H1 (cell line): ENCODE measurements at regions not wholly inside any gene's neighbourhood (a gene's known extent, or its start where the extent isn't known, plus 50 kb on each side); places are given as distances from the start of the nearest gene placed in this dataset.

Experiments used
- CTCF ChIA-PET: fragments of 300-600 bp; sonication (Branson Sonifier 250); formaldehyde crosslinking; loops from one replicate; lab custom pipeline; 2021; ENCODE audit not compliant: partially characterized antibody; lab: Charles Lee
- POLR2A ChIA-PET: fragments of 300-600 bp; sonication (Branson Sonifier 250); formaldehyde crosslinking; loops from one replicate; lab custom pipeline; 2021; ENCODE audit warnings: inconsistent platforms; ENCODE audit not compliant: partially characterized antibody; lab: Charles Lee
- DNase-seq, 2 experiments: peaks; one replicate each; pipeline versions ENCODE4 v3.0.0 to v3.0.0-alpha.2; 2010 to 2022; ENCODE audit warnings: low spot score in 2 of 2, low read depth in 1 of 2, mixed read lengths in 1 of 2
- FAIRE-seq: peaks from 2 replicates; lab custom pipeline; 2011; peaks lifted over from hg19 to GRCh38; lab: Jason Lieb, UNC
- H2AFZ ChIP-seq: 2 replicates; pipeline ENCODE4 v1.8.1; 2012; ENCODE audit warnings: low read length, inconsistent platforms
- H2AK5ac ChIP-seq: 2 replicates; pipeline ENCODE4 v1.6.1; 2013; ENCODE audit warnings: low read depth, low read length
- H2BK120ac ChIP-seq: replicated peaks from 2 replicates; pipeline ENCODE3; 2013; ENCODE audit warnings: low read depth, low read length, inconsistent platforms
- H2BK12ac ChIP-seq: 2 replicates; pipeline ENCODE4 v1.6.1; 2013; ENCODE audit warnings: low read depth, low read length
- H2BK15ac ChIP-seq: 2 replicates; pipeline ENCODE4 v1.6.1; 2013; ENCODE audit warnings: low read length
- H2BK20ac ChIP-seq: 2 replicates; pipeline ENCODE4 v1.6.1; 2013; ENCODE audit warnings: low read length
- H2BK5ac ChIP-seq: 2 replicates; pipeline ENCODE4 v1.6.1; 2013; ENCODE audit warnings: low read depth, low read length
- H3K14ac ChIP-seq: 2 replicates; pipeline ENCODE4 v1.6.1; 2013; ENCODE audit warnings: inconsistent platforms; ENCODE audit not compliant: insufficient read length
- H3K18ac ChIP-seq: 2 replicates; pipeline ENCODE4 v1.6.1; 2013; ENCODE audit warnings: low read length; ENCODE audit errors: extremely low read depth
- H3K23ac ChIP-seq: 2 replicates; pipeline ENCODE4 v1.6.1; 2013; ENCODE audit warnings: inconsistent platforms; ENCODE audit not compliant: insufficient read length
- H3K23me2 ChIP-seq: 2 replicates; pipeline ENCODE4 v1.6.1; 2013; ENCODE audit warnings: low read depth, low read length
- H3K27ac ChIP-seq: 2 replicates; pipeline ENCODE4 v1.6.1; 2011; ENCODE audit warnings: low read depth, low read length, inconsistent platforms
- H3K27me3 ChIP-seq, 4 experiments: replicated peaks in 1 of 4; 1 replicate in 1 of 4; 2 replicates in 3 of 4; pipeline versions ENCODE4 v1.6.1 to v1.8.1; 2011 to 2013; ENCODE audit warnings: low read length in 3 of 4, mild to moderate bottlenecking in 3 of 4, inconsistent platforms in 2 of 4, mixed read lengths in 2 of 4, moderate library complexity in 1 of 4; ENCODE audit not compliant: control insufficient read depth in 3 of 4, insufficient read depth in 3 of 4; ENCODE audit errors: extremely low read depth in 1 of 4
- H3K36me3 ChIP-seq, 4 experiments: 2 replicates each; pipeline versions ENCODE4 v1.6.1 to v1.8.1; 2011 to 2013; ENCODE audit warnings: mild to moderate bottlenecking in 4 of 4, low read length in 3 of 4, moderate library complexity in 2 of 4, control low read depth in 1 of 4, inconsistent platforms in 1 of 4; ENCODE audit not compliant: insufficient read depth in 4 of 4, control insufficient read depth in 2 of 4
- H3K4ac ChIP-seq: replicated peaks from 2 replicates; pipeline ENCODE3; 2013; ENCODE audit warnings: low read length, low read depth, mixed read lengths, inconsistent platforms; ENCODE audit not compliant: insufficient read length
- H3K4me1 ChIP-seq, 4 experiments: replicated peaks in 1 of 4; 1 replicate in 1 of 4; 2 replicates in 3 of 4; pipeline versions ENCODE4 v1.6.1 to v1.8.1; 2011 to 2013; ENCODE audit warnings: low read length in 3 of 4, inconsistent platforms in 2 of 4, mixed read lengths in 1 of 4; ENCODE audit not compliant: insufficient read depth in 4 of 4, control insufficient read depth in 3 of 4
- H3K4me2 ChIP-seq, 2 experiments: 2 replicates each; pipeline versions ENCODE4 v1.6.1 to v1.8.1; 2011 to 2013; ENCODE audit warnings: low read depth in 2 of 2, low read length in 2 of 2, control low read depth in 1 of 2, inconsistent platforms in 1 of 2, mild to moderate bottlenecking in 1 of 2; ENCODE audit not compliant: insufficient read depth in 1 of 2
- H3K4me3 ChIP-seq, 4 experiments: fragments of 200-600, 300-600 bp in 1 of 4; sonication (generic), shearing (Covaris generic), sonication (Bioruptor Twin) in 1 of 4; 2 replicates each; pipeline versions ENCODE4 v1.5.1 to v1.8.1; 2011 to 2016; ENCODE audit warnings: low read length in 4 of 4, low read depth in 3 of 4, control low read depth in 2 of 4, inconsistent platforms in 2 of 4, mild to moderate bottlenecking in 2 of 4, mixed read lengths in 1 of 4, moderate library complexity in 1 of 4; ENCODE audit not compliant: insufficient read depth in 2 of 4; ENCODE audit errors: extremely low read depth in 1 of 4
- H3K56ac ChIP-seq: replicated peaks from 2 replicates; pipeline ENCODE3; 2013; ENCODE audit warnings: low read depth, mild to moderate bottlenecking, mixed read lengths, low read length, inconsistent platforms; ENCODE audit not compliant: insufficient read length
- H3K79me1 ChIP-seq: 2 replicates; pipeline ENCODE4 v1.6.1; 2013; ENCODE audit warnings: low read depth, low read length, control low read depth
- H3K79me2 ChIP-seq, 2 experiments: 2 replicates each; pipeline versions ENCODE4 v1.6.1 to v1.8.1; 2012 to 2013; ENCODE audit warnings: low read length in 2 of 2, mild to moderate bottlenecking in 2 of 2, inconsistent platforms in 1 of 2; ENCODE audit not compliant: insufficient read depth in 2 of 2, control insufficient read depth in 1 of 2
- H3K9ac ChIP-seq, 4 experiments: replicated peaks in 1 of 4; 1 replicate in 1 of 4; 2 replicates in 3 of 4; pipeline versions ENCODE4 v1.6.1 to v1.8.1; 2011 to 2013; ENCODE audit warnings: low read depth in 3 of 4, low read length in 3 of 4, control low read depth in 2 of 4, mild to moderate bottlenecking in 2 of 4, moderate library complexity in 2 of 4, inconsistent platforms in 1 of 4; ENCODE audit errors: extremely low read depth in 1 of 4
- H3K9me3 ChIP-seq, 2 experiments: 2 replicates each; pipeline versions ENCODE4 v1.6.1 to v1.8.1; 2012 to 2013; ENCODE audit warnings: mild to moderate bottlenecking in 2 of 2, moderate library complexity in 2 of 2, control low read depth in 1 of 2, inconsistent platforms in 1 of 2, low read depth in 1 of 2, low read length in 1 of 2, mixed read lengths in 1 of 2; ENCODE audit not compliant: insufficient read depth in 2 of 2
- H4K20me1 ChIP-seq, 2 experiments: replicated peaks in 1 of 2; 2 replicates each; pipeline versions ENCODE3 to v1.8.1; 2011 to 2013; ENCODE audit warnings: inconsistent platforms in 2 of 2, low read length in 2 of 2, mild to moderate bottlenecking in 1 of 2; ENCODE audit not compliant: insufficient read depth in 2 of 2, control insufficient read depth in 1 of 2
- H4K5ac ChIP-seq: 2 replicates; pipeline ENCODE4 v1.6.1; 2013; ENCODE audit warnings: low read length, low read depth, mixed read lengths, inconsistent platforms; ENCODE audit not compliant: insufficient read length
- H4K8ac ChIP-seq: 2 replicates; pipeline ENCODE4 v1.8.0; 2013; ENCODE audit warnings: mild to moderate bottlenecking, moderate library complexity, low read length, inconsistent platforms; ENCODE audit not compliant: insufficient read depth; ENCODE audit errors: extremely low read depth
- H4K91ac ChIP-seq: replicated peaks from 2 replicates; pipeline ENCODE3; 2013; ENCODE audit warnings: low read length, mixed read lengths, inconsistent platforms; ENCODE audit not compliant: insufficient read length
- BCL11A ChIP-seq, 2 experiments: IDR thresholded peaks; one replicate each; pipeline ENCODE4 v1.6.1; 2011; ENCODE audit warnings: low read depth in 2 of 2, low read length in 2 of 2, mild to moderate bottlenecking in 2 of 2
- PHF8 ChIP-seq: fragments of 200-600 bp; sonication (generic); conservative IDR thresholded peaks from 2 replicates; pipeline ENCODE4 v1.7.1; 2012; ENCODE audit warnings: low read depth, mild to moderate bottlenecking, inconsistent platforms, low read length, moderate library complexity
- SAP30 ChIP-seq: fragments of 300-600 bp; sonication (generic); IDR thresholded peaks from 2 replicates; pipeline ENCODE4 v1.7.1; 2012; ENCODE audit warnings: low read length, moderate library complexity, mild to moderate bottlenecking, inconsistent platforms; ENCODE audit not compliant: insufficient read depth, insufficient replicate concordance
- SIN3A ChIP-seq, 2 experiments: IDR thresholded peaks in 1 of 2; conservative IDR thresholded peaks in 1 of 2; 2 replicates each; pipeline ENCODE4 v1.6.1; 2011 to 2012; ENCODE audit warnings: low read length in 2 of 2, improper control_type of control experiment in 1 of 2, low read depth in 1 of 2, mild to moderate bottlenecking in 1 of 2
- TBP ChIP-seq: IDR thresholded peaks from 2 replicates; pipeline ENCODE4 v1.6.1; 2011; ENCODE audit warnings: low read depth, low read length, improper control_type of control experiment
- YY1 ChIP-seq: IDR thresholded peaks from 2 replicates; pipeline ENCODE4 v1.6.1; 2011; ENCODE audit warnings: low read depth, mild to moderate bottlenecking, low read length
- WGBS, 2 experiments: shearing (Covaris generic) in 1 of 2; methylation state at CpG; one replicate each; pipeline versions ENCODE4 v1.1.6 to v1.1.7; 2013 to 2015; ENCODE audit warnings: low lambda C conversion rate in 2 of 2, mixed read lengths in 2 of 2, inconsistent platforms in 1 of 2, low coverage in 1 of 2, missing lambda C conversion rate in 1 of 2; ENCODE audit not compliant: insufficient replicate concordance in 2 of 2, insufficient coverage in 1 of 2, insufficient read length in 1 of 2; ENCODE audit errors: extremely low coverage in 1 of 2, missing lambda C conversion rate in 1 of 2; 5-methylcytosine and 5-hydroxymethylcytosine counted together

- POLR2A ChIA-PET = no interaction called here
- TF ChIP-seq YY1 (no peak), SAP30 (no peak), PHF8 (no peak), TBP (no peak), BCL11A (IDR thresholded peaks at IDR 0.05; ENCODE audit: low read depth in 2 of 2, low read length in 2 of 2) (no peak), SIN3A (conservative IDR thresholded peaks at IDR 0.05 in 1 of 2, IDR thresholded peaks at IDR 0.05 in 1 of 2; ENCODE audit: low read depth in 1 of 2, low read length in 2 of 2) (no peak)
Measured at GRCh38 chr1:69485616-69486015, 82.1 kb upstream of the LRRC7 start.

More at GRCh38 chr1:69485616-69486015, 82.1 kb upstream of the LRRC7 start:
- Histone ChIP-seq H3K4me2 (no peak overlapping the region), H2BK20ac (no peak overlapping the region), H3K4me3 (no peak overlapping the region), H2BK5ac (no peak overlapping the region), H3K36me3 (no peaks in the 10 kb centered on the region), H3K27ac (no peak overlapping the region), H4K91ac (no peak overlapping the region), H2AFZ (no peak overlapping the region), H3K23me2 (no peaks in the 10 kb centered on the region), H3K4ac (no peak overlapping the region), H2BK120ac (no peak overlapping the region), H3K4me1 (no peaks in the 10 kb centered on the region), H3K27me3 (no peaks in the 10 kb centered on the region), H2BK15ac (no peak overlapping the region), H4K20me1 (no peaks in the 10 kb centered on the region), H4K5ac (no peak overlapping the region), H2BK12ac (no peak overlapping the region), H4K8ac (no peak overlapping the region), H3K56ac (no peak overlapping the region), H3K9me3 (no peaks in the 10 kb centered on the region), H3K14ac (no peak overlapping the region), H2AK5ac (no peak overlapping the region), H3K18ac (no peak overlapping the region), H3K9ac (no peak overlapping the region), H3K79me2 (no peaks in the 10 kb centered on the region), H3K23ac (no peak overlapping the region), H3K79me1 (no peaks in the 10 kb centered on the region)
- CTCF ChIA-PET = interaction anchor here (0.6 to 0.9 kb wide), 2 partner anchors 336 to 790 kb away, joined by 3 to 4 read pairs; no protein-coding TSS in a partner anchor
- FAIRE-seq = no peak
- DNase-seq = no peak
- WGBS, 2 experiments = 95% methylated on average over 1 of the region's 1 CpG; no CpG with 5 or more reads in 1 of the 2 experiments
